Myocyte (in vitro differentiated cells): ENCODE measurements at regions not wholly inside any gene's neighbourhood (a gene's known extent, or its start where the extent isn't known, plus 50 kb on each side); places are given as distances from the start of the nearest gene placed in this dataset.

Experiments
- DNase-seq: peaks from one replicate; pipeline ENCODE4 v3.0.0-alpha.2; 2012; ENCODE audit warnings: low read depth

GRCh38 chr2:58649756-58650155, 408.6 kb upstream of the FANCL start:
- no peak for DNase-seq

- DNase-seq: no peak
Measured at GRCh38 chr2:58645017-58645416, 403.9 kb upstream of the FANCL start.

GRCh38 chr2:58644451-58644850, 403.3 kb upstream of the FANCL start:
- no peak for DNase-seq

GRCh38 chr2:58641001-58641400, 399.9 kb upstream of the FANCL start:
- no peak for DNase-seq

GRCh38 chr2:58640042-58640441, 398.9 kb upstream of the FANCL start:
- DNase-seq: peak; percentile 20

GRCh38 chr2:58638256-58638805, 397.2 kb upstream of the FANCL start:
- DNase-seq: no peak

GRCh38 chr2:58636872-58637271, 395.7 kb upstream of the FANCL start:
- no peak for DNase-seq

GRCh38 chr2:58635801-58636375, 394.8 kb upstream of the FANCL start:
- DNase-seq: no peak

- DNase-seq: no peak
Measured at GRCh38 chr2:58634653-58635370, 393.7 kb upstream of the FANCL start.

- peak; percentile 26 for DNase-seq
Measured at GRCh38 chr2:58633613-58634365, 392.7 kb upstream of the FANCL start.

GRCh38 chr2:58631986-58632385, 390.9 kb upstream of the FANCL start:
- no peak for DNase-seq

GRCh38 chr2:58629545-58630119, 388.5 kb upstream of the FANCL start:
- no peak for DNase-seq

GRCh38 chr2:58620896-58621295, 379.8 kb upstream of the FANCL start:
- no peak for DNase-seq

GRCh38 chr2:58620093-58620492, 379.0 kb upstream of the FANCL start:
- DNase-seq: no peak

- no peak for DNase-seq
Measured at GRCh38 chr2:58616961-58617360, 375.8 kb upstream of the FANCL start.

- no peak for DNase-seq
Measured at GRCh38 chr2:58614219-58614618, 373.1 kb upstream of the FANCL start.

- no peak for DNase-seq
Measured at GRCh38 chr2:58612973-58613372, 371.8 kb upstream of the FANCL start.

GRCh38 chr2:58609326-58609725, 368.2 kb upstream of the FANCL start:
- DNase-seq: no peak

- DNase-seq: no peak
Measured at GRCh38 chr2:58608146-58608545, 367.0 kb upstream of the FANCL start.

- DNase-seq: no peak
Measured at GRCh38 chr2:58607448-58607847, 366.3 kb upstream of the FANCL start.

GRCh38 chr2:58606799-58607198, 365.7 kb upstream of the FANCL start:
- DNase-seq: no peak

- DNase-seq: no peak
Measured at GRCh38 chr2:58604096-58604495, 363.0 kb upstream of the FANCL start.
